Colon (tissue), 2 donors: ENCODE measurements at regions not wholly inside any gene's neighbourhood (a gene's known extent, or its start where the extent isn't known, plus 50 kb on each side); places are given as distances from the start of the nearest gene placed in this dataset.
"Not testable (repeated sequence)": the region's sequence is repeated elsewhere in the genome, so short reads cannot be mapped to it uniquely, and the experiment has no call there.

ENCODE experiments used
- FAIRE-seq: peaks from 2 replicates; lab custom pipeline; 2012; peaks lifted over from hg19 to GRCh38; lab: Jason Lieb, UNC
- donor health status: control.
- donor health status: control.

- FAIRE-seq = not testable (repeated sequence)
These were observed 233.5 kb downstream of the SHCBP1 start for GRCh38 chr16:46387720-46388119.

GRCh38 chr16:46386805-46387620 lies 234.2 kb downstream of the SHCBP1 start:
- FAIRE-seq = not testable (repeated sequence)

GRCh38 chr16:46386110-46386771 lies 234.9 kb downstream of the SHCBP1 start:
- not testable (repeated sequence) for FAIRE-seq

- FAIRE-seq = not testable (repeated sequence)
These were observed 236.7 kb downstream of the SHCBP1 start for GRCh38 chr16:46384285-46385061.

GRCh38 chr16:46383581-46383980 lies 237.6 kb downstream of the SHCBP1 start:
- not testable (repeated sequence) for FAIRE-seq

GRCh38 chr16:46382791-46383541 lies 238.2 kb downstream of the SHCBP1 start:
- FAIRE-seq = not testable (repeated sequence)

- not testable (repeated sequence) for FAIRE-seq
These were observed 239.1 kb downstream of the SHCBP1 start for GRCh38 chr16:46382079-46382478.

- not testable (repeated sequence) for FAIRE-seq
These were observed 239.8 kb downstream of the SHCBP1 start for GRCh38 chr16:46381344-46381743.
